Gastrocnemius medialis (tissue), 4 donors: ENCODE measurements at regions not wholly inside any gene's neighbourhood (a gene's known extent, or its start where the extent isn't known, plus 50 kb on each side); places are given as distances from the start of the nearest gene placed in this dataset.

Experiments
- POLR2A ChIP-seq, 2 donors: fragments of 450-650 bp; IDR thresholded peaks; one replicate each; pipeline ENCODE4 v1.6.1; 2017; ENCODE audit warnings: antibody characterized with exemption in 2 of 2, mild to moderate bottlenecking in 2 of 2, moderate library complexity in 2 of 2
- TF ChIP-seq, protein P1 (sequence below), 5 experiments: fragments of 450-650 bp in 3 of 5; fragments of 200-600 bp in 2 of 5; sonication (generic) in 2 of 5; IDR thresholded peaks in 4 of 5; conservative IDR thresholded peaks in 1 of 5; 1 replicate in 4 of 5; 2 replicates in 1 of 5; pipeline ENCODE4 v1.5.1; 2016 to 2019; ENCODE audit warnings: antibody characterized with exemption in 5 of 5, mild to moderate bottlenecking in 3 of 5, moderate library complexity in 3 of 5

DNA sequence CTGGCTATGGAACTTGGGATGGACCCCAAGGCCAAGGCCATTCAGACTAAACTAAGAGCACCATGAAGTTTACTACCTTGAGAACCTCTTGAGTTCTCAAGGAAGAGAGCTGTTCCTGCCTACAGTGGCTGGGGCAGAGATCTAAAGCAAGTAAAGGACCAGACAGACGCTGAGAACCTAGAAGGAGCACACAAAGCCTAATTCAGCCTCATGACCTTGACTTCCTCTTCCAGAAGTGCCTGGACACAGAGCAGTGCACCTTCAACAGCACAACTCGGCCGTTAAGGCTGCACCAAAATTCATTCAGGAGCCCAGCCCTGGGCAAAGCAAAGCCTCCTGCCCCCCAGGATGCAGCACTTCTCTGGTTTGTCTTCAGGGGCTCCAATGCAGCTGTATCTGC is 82.9 kb upstream of the AKIP1 start:
- TF ChIP-seq, protein P1, sequence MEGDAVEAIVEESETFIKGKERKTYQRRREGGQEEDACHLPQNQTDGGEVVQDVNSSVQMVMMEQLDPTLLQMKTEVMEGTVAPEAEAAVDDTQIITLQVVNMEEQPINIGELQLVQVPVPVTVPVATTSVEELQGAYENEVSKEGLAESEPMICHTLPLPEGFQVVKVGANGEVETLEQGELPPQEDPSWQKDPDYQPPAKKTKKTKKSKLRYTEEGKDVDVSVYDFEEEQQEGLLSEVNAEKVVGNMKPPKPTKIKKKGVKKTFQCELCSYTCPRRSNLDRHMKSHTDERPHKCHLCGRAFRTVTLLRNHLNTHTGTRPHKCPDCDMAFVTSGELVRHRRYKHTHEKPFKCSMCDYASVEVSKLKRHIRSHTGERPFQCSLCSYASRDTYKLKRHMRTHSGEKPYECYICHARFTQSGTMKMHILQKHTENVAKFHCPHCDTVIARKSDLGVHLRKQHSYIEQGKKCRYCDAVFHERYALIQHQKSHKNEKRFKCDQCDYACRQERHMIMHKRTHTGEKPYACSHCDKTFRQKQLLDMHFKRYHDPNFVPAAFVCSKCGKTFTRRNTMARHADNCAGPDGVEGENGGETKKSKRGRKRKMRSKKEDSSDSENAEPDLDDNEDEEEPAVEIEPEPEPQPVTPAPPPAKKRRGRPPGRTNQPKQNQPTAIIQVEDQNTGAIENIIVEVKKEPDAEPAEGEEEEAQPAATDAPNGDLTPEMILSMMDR (IDR thresholded peaks at IDR 0.05 in 4 of 5, conservative IDR thresholded peaks at IDR 0.05 in 1 of 5) = no peak
- no peak for TF ChIP-seq POLR2A (IDR thresholded peaks at IDR 0.05)
